ENCODE measurements at regions not wholly inside any gene's neighbourhood (a gene's known extent, or its start where the extent isn't known, plus 50 kb on each side); places are given as distances from the start of the nearest gene placed in this dataset.

DNA sequence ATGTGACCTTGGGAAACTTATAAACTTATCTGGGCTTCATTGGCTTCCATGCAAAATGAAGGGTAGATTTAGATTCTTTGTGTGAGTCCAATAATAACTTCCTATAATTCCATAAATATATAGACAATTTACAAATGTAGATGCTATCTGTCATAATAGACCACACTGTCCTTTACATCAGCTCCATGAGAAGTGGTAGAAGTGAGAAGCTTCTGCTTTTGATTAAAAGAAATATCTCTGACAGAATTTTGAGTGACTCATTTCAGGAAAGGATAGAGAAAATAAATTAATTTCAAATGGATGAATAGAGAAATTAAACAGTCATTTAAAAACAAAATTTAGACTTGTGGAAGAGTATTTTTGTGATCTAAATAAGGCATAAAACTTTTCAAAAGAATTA is 329.7 kb upstream of the ATP2B1 start:
- TF ChIP-seq, protein P1, sequence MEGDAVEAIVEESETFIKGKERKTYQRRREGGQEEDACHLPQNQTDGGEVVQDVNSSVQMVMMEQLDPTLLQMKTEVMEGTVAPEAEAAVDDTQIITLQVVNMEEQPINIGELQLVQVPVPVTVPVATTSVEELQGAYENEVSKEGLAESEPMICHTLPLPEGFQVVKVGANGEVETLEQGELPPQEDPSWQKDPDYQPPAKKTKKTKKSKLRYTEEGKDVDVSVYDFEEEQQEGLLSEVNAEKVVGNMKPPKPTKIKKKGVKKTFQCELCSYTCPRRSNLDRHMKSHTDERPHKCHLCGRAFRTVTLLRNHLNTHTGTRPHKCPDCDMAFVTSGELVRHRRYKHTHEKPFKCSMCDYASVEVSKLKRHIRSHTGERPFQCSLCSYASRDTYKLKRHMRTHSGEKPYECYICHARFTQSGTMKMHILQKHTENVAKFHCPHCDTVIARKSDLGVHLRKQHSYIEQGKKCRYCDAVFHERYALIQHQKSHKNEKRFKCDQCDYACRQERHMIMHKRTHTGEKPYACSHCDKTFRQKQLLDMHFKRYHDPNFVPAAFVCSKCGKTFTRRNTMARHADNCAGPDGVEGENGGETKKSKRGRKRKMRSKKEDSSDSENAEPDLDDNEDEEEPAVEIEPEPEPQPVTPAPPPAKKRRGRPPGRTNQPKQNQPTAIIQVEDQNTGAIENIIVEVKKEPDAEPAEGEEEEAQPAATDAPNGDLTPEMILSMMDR (IDR thresholded peaks at IDR 0.05; ENCODE audit: low read depth, low read length, missing input control), result no peak
- no peak for TF ChIP-seq TAF1 (conservative IDR thresholded peaks at IDR 0.05)
- no peak for TF ChIP-seq SP1 (IDR thresholded peaks at IDR 0.05)
- no peak for TF ChIP-seq YY1 (IDR thresholded peaks at IDR 0.05)
- TF ChIP-seq, protein P2, sequence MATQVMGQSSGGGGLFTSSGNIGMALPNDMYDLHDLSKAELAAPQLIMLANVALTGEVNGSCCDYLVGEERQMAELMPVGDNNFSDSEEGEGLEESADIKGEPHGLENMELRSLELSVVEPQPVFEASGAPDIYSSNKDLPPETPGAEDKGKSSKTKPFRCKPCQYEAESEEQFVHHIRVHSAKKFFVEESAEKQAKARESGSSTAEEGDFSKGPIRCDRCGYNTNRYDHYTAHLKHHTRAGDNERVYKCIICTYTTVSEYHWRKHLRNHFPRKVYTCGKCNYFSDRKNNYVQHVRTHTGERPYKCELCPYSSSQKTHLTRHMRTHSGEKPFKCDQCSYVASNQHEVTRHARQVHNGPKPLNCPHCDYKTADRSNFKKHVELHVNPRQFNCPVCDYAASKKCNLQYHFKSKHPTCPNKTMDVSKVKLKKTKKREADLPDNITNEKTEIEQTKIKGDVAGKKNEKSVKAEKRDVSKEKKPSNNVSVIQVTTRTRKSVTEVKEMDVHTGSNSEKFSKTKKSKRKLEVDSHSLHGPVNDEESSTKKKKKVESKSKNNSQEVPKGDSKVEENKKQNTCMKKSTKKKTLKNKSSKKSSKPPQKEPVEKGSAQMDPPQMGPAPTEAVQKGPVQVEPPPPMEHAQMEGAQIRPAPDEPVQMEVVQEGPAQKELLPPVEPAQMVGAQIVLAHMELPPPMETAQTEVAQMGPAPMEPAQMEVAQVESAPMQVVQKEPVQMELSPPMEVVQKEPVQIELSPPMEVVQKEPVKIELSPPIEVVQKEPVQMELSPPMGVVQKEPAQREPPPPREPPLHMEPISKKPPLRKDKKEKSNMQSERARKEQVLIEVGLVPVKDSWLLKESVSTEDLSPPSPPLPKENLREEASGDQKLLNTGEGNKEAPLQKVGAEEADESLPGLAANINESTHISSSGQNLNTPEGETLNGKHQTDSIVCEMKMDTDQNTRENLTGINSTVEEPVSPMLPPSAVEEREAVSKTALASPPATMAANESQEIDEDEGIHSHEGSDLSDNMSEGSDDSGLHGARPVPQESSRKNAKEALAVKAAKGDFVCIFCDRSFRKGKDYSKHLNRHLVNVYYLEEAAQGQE (IDR thresholded peaks at IDR 0.05), result no peak
- TF ChIP-seq, protein P3, sequence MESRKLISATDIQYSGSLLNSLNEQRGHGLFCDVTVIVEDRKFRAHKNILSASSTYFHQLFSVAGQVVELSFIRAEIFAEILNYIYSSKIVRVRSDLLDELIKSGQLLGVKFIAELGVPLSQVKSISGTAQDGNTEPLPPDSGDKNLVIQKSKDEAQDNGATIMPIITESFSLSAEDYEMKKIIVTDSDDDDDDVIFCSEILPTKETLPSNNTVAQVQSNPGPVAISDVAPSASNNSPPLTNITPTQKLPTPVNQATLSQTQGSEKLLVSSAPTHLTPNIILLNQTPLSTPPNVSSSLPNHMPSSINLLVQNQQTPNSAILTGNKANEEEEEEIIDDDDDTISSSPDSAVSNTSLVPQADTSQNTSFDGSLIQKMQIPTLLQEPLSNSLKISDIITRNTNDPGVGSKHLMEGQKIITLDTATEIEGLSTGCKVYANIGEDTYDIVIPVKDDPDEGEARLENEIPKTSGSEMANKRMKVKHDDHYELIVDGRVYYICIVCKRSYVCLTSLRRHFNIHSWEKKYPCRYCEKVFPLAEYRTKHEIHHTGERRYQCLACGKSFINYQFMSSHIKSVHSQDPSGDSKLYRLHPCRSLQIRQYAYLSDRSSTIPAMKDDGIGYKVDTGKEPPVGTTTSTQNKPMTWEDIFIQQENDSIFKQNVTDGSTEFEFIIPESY (IDR thresholded peaks at IDR 0.05), result no peak
- TF ChIP-seq RAD21 (IDR thresholded peaks at IDR 0.05), result no peak
- TF ChIP-seq EGR1 (IDR thresholded peaks at IDR 0.05; ENCODE audit: low read depth in 2 of 2), result no peak
- TF ChIP-seq, protein P4, sequence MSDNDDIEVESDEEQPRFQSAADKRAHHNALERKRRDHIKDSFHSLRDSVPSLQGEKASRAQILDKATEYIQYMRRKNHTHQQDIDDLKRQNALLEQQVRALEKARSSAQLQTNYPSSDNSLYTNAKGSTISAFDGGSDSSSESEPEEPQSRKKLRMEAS (IDR thresholded peaks at IDR 0.05), result no peak
